Activated naive CD4-positive, alpha-beta T cell treated with anti-CD3 and anti-CD28 coated beads, Interleukin-2, amount 50 U/mL, for 24 hours (primary cell): ENCODE measurements at regions not wholly inside any gene's neighbourhood (a gene's known extent, or its start where the extent isn't known, plus 50 kb on each side); places are given as distances from the start of the nearest gene placed in this dataset.

Experiments used
- H3K27ac Mint-ChIP-seq: one replicate; pipeline ENCODE4 v1.8.0; 2021; ENCODE audit warnings: mild to moderate bottlenecking, mixed read lengths
- H3K27me3 Mint-ChIP-seq: one replicate; pipeline ENCODE4 v1.8.0; 2021; ENCODE audit warnings: mixed read lengths
- H3K36me3 Mint-ChIP-seq: one replicate; pipeline ENCODE4 v1.8.0; 2021; ENCODE audit warnings: mixed read lengths
- H3K4me1 Mint-ChIP-seq: one replicate; pipeline ENCODE4 v1.8.0; 2021; ENCODE audit warnings: mixed read lengths
- H3K4me3 Mint-ChIP-seq: one replicate; pipeline ENCODE4 v1.8.0; 2021; ENCODE audit warnings: mild to moderate bottlenecking, mixed read lengths
- H3K9me3 Mint-ChIP-seq: one replicate; pipeline ENCODE4 v1.8.0; 2021; ENCODE audit warnings: mixed read lengths

DNA sequence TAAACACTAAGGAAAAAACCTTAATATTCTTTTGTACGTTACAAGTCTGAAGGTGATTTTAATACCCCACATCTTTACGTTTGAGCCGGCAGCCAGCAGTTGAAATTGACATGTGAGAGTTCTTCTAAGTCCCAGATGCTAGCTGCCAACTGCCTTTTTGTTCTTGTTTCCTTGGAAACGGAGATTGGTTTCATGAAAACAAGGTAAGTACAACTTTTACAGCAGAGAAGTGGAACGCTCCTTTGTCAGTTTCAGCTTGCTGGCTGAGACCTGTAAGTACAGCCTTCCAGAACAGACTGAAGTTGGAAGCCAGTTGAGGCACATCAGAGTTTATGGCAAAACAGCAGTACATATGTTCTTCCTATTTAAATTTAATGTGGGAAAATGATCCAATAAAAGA lies 1018.4 kb upstream of the ARRDC3 start:
- Mint-ChIP-seq H3K27ac (no peak overlapping the region), H3K27me3 (no peaks in the 10 kb centered on the region), H3K36me3 (no peaks in the 10 kb centered on the region), H3K4me1 (no peaks in the 10 kb centered on the region), H3K4me3 (no peak overlapping the region), H3K9me3 (peaks cover under 1% of the 10 kb centered on the region)

DNA sequence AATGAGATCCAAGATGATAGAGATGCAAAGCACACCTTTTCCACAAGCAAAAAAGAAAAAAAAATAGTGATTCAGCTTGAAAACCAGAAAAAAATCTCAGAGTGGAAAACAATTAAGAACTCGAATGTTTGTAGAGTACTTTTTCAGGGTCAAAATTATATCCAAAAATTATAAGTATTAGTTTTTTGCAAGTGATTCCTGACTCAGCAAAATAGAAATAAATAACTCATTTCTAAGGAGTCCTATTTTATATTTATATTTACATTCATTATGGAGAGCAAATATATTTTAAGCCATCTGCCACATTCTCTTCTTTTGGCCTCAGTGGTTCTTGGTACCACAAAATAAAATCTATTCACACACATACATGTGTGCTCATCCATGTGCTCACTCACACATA lies 1011.8 kb upstream of the ARRDC3 start:
- Mint-ChIP-seq H3K4me1 (no peaks in the 10 kb centered on the region), H3K36me3 (no peaks in the 10 kb centered on the region), H3K9me3 (peaks cover 5% of the 10 kb centered on the region), H3K27ac (no peak overlapping the region), H3K27me3 (no peaks in the 10 kb centered on the region), H3K4me3 (no peak overlapping the region)

DNA sequence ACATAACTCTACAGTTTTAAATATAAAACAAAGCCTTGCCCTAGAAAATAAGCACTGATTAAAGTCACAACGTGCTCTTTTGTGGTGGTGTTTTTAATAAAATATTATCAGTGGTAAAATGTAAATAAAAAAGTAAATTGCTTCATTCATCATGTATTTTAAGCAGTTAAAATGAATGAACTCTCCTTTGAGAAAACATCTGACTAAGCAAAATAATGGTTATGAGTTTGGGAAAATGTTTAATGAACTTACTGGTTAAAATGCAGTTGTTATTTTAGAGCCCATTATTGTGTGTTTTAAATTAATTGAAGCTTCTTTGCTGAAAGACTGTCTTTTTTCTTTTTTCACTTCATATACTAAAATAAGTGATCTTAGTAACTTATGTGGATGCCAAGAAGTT lies 1007.5 kb upstream of the ARRDC3 start:
- Mint-ChIP-seq H3K4me3 (no peak overlapping the region), H3K27ac (no peak overlapping the region), H3K27me3 (no peaks in the 10 kb centered on the region), H3K9me3 (peaks cover 8% of the 10 kb centered on the region), H3K36me3 (no peaks in the 10 kb centered on the region), H3K4me1 (no peaks in the 10 kb centered on the region)

DNA sequence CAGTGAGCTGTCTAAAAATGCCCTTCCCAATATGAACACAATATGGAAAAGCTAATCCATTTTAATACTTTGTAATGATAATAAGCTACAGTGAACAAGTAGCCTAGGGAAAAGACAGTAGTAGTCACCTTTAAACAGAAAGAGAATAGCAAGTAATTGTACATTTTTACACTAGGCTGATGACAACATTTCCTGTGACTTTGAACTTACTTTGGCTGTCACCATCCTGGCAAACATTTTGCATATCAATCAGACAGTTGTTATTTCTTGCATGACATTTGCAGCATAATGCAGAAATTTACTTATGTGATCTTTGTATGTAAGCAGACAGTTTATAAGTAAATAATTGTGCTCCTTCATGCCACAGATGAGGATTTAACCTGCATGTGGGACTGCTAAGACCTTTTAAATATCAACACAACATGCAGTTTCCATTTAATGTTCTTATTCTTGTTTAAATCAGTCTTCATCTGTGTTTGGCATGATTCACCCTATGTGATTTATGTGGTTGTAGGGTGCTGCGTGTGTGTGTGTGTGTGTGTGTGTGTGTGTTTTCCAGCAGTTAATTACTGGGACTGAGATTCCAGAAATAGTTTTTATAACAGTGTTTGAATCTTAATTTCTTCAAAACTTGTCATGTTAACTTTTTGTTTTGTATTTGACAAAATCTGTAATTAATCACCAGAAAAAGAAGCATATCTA lies 997.1 kb upstream of the ARRDC3 start:
- H3K27me3 Mint-ChIP-seq: no peaks in the 10 kb centered on the region
- no peak overlapping the region for H3K27ac Mint-ChIP-seq
- H3K4me1 Mint-ChIP-seq: no peaks in the 10 kb centered on the region
- peaks cover 6% of the 10 kb centered on the region for H3K9me3 Mint-ChIP-seq
- H3K36me3 Mint-ChIP-seq: no peaks in the 10 kb centered on the region
- H3K4me3 Mint-ChIP-seq: no peak overlapping the region

DNA sequence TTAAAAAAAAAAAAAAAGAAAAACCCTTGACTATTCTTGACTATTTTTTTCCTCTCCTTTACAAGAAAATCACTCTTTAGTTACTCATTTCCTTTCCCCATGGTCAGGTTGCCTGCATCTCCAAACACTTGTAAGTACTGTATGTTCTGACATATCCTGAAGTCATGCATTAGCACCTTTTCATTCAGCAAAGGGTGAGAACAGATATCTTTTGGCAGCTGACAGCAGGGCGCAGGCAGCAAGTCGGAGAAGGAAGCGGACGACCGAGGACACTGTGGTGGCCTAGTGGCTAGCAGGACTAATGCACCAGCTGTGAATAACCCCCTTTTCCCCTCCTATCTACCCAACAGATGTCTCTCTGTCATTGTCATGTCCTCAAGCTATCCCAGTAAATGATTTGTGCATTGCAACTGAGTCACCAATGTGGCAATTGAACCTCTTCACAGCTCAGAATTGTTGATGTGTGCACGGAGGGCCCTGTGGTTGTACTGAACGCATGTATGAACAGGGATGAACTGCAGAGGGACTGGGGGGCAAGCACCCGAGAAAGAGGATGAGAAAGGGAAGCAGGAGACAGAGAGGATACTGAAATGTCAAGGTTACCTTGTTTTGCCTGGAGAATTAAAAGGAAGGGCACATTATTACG lies 996.0 kb upstream of the ARRDC3 start:
- no peaks in the 10 kb centered on the region for H3K36me3 Mint-ChIP-seq
- no peak overlapping the region for H3K27ac Mint-ChIP-seq
- H3K9me3 Mint-ChIP-seq: peaks cover 6% of the 10 kb centered on the region
- H3K4me3 Mint-ChIP-seq: no peak overlapping the region
- no peaks in the 10 kb centered on the region for H3K4me1 Mint-ChIP-seq
- H3K27me3 Mint-ChIP-seq: no peaks in the 10 kb centered on the region

DNA sequence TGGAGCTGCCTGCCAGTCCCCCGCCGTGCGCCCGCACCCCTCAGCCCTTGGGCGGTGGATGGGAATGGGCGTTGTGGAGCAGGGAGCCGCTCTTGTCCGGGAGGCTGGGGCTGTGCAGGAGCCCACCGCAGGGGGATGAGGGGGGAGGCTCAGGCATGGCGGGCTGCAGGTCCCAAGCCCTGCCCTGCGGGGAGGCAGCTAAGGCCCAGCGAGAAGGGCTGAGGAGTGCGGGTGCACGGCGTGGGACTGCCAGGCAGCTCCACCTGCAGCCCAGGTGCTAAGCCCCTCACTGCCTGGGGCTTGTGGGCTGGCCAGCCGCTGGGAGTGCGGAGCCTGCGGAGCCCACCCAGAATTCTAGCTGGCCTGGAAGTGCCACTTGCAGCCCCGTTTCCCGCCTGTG lies 991.7 kb upstream of the ARRDC3 start:
- Mint-ChIP-seq H3K36me3 (no peaks in the 10 kb centered on the region), H3K4me3 (no peak overlapping the region), H3K27me3 (no peaks in the 10 kb centered on the region), H3K4me1 (no peaks in the 10 kb centered on the region), H3K9me3 (peaks cover 3% of the 10 kb centered on the region), H3K27ac (no peak overlapping the region)

DNA sequence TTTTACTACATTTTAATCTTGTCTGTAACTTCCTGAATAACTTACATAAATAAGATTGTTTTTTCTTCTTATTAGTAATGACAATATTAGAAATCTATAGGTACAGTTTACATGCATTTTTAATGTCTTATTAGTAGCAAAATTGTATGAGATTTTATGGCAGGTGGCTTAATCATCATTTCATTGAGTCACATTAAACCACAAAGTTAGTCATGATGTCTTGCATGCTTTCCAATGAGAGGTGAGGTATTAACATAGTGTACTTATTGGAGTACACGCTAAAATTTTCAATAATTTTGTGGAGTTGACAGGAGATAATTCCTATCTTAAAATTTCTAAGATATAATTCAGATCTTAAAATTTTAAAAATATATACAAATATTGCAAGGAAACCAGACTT lies 989.6 kb upstream of the ARRDC3 start:
- no peak overlapping the region for H3K4me3 Mint-ChIP-seq
- H3K36me3 Mint-ChIP-seq: no peaks in the 10 kb centered on the region
- H3K27ac Mint-ChIP-seq: no peak overlapping the region
- H3K9me3 Mint-ChIP-seq: peaks cover 8% of the 10 kb centered on the region
- H3K27me3 Mint-ChIP-seq: no peaks in the 10 kb centered on the region
- H3K4me1 Mint-ChIP-seq: no peaks in the 10 kb centered on the region

DNA sequence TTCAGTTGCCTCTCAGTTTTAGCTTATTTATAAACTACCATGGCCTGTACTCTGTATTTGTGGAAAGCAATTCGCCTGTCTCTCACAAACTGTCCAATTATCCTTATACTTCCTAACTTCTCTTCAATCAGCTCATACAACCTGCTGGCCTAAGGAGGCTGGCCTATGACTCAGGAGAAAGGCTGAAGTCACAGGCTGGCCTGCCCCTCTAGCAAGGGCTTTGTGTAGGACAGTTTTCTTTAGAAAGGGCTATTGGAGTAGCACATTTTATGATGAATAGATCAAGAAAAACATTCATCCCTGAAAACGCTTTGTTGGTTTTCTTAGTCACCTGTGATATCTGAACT lies 988.7 kb upstream of the ARRDC3 start:
- Mint-ChIP-seq H3K36me3 (no peaks in the 10 kb centered on the region), H3K4me1 (no peaks in the 10 kb centered on the region), H3K27me3 (no peaks in the 10 kb centered on the region), H3K9me3 (peaks cover 8% of the 10 kb centered on the region), H3K27ac (no peak overlapping the region), H3K4me3 (no peak overlapping the region)

DNA sequence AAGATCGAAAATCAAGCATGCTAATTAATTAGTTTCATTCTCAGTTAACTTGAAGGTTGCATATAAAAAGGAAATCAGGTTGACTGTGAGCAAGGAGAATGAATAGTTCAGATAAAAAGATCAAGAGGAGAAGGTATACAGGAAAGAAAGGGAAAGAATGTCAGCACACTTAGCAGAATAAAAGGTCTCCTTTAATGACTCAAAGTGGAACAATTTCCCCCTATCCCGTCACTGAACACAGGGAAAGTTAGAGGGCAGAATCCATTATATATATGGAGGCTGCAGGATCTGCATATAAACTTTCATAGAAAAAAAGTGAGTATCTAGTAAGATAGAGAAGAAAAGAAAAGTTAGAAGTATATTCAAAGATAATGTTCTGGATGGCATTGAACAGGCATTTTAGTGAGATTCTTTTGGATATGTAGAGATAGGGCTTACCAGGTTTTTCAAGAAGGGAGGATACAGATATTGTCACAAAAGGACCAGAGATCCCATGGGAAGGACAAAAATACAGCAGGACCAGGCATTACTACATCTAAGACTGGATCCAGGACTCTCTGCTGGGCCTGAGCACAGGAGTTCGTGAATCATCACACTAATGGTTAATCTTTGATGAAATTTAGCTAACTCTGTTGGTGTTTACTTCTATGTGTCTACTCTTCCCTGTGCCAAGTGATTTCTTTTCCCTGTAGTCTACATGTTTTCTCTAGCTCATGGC lies 988.2 kb upstream of the ARRDC3 start:
- H3K4me3 Mint-ChIP-seq: no peak overlapping the region
- no peaks in the 10 kb centered on the region for H3K27me3 Mint-ChIP-seq
- H3K4me1 Mint-ChIP-seq: no peaks in the 10 kb centered on the region
- no peak overlapping the region for H3K27ac Mint-ChIP-seq
- peaks cover 8% of the 10 kb centered on the region for H3K9me3 Mint-ChIP-seq
- H3K36me3 Mint-ChIP-seq: no peaks in the 10 kb centered on the region

DNA sequence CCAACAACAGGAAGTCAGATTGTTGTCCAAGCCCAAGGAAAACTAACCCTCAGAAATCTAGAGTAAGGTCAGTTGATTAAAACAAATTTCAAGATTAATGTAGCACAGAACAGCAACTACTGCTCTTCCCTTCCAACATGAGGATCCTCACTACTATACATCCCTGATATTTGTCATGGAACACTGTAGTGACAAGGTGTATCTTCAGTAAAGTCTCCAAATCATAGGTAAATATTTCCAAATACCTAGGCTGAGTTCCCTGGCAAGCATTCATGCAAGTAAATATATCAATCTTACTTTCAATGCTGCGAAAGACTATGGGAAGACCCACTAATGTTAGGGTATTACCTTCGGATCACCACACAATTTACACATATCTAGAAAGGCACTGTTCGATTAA lies 986.9 kb upstream of the ARRDC3 start:
- H3K36me3 Mint-ChIP-seq: no peaks in the 10 kb centered on the region
- H3K27ac Mint-ChIP-seq: no peak overlapping the region
- peaks cover 8% of the 10 kb centered on the region for H3K9me3 Mint-ChIP-seq
- no peak overlapping the region for H3K4me3 Mint-ChIP-seq
- H3K4me1 Mint-ChIP-seq: no peaks in the 10 kb centered on the region
- no peaks in the 10 kb centered on the region for H3K27me3 Mint-ChIP-seq

DNA sequence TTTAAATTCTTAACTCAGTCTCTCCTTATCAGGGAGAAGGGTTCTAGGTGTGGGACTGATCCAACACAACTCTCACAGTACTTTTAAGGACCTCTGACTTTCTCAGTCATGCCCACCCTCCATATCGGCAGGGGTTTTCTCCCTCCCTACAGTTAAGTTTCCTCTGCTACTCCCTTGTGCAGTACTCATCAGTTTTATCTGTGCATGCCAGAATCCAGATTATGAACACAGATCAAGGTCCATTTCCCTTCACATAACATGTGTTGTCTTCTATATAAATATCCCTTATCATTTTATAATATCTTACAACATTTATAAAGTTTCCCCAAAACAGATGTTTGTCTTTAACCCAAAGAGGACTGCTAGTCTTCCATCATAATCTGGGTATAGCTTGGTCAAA lies 986.5 kb upstream of the ARRDC3 start:
- Mint-ChIP-seq H3K36me3 (no peaks in the 10 kb centered on the region), H3K9me3 (peaks cover 8% of the 10 kb centered on the region)

DNA sequence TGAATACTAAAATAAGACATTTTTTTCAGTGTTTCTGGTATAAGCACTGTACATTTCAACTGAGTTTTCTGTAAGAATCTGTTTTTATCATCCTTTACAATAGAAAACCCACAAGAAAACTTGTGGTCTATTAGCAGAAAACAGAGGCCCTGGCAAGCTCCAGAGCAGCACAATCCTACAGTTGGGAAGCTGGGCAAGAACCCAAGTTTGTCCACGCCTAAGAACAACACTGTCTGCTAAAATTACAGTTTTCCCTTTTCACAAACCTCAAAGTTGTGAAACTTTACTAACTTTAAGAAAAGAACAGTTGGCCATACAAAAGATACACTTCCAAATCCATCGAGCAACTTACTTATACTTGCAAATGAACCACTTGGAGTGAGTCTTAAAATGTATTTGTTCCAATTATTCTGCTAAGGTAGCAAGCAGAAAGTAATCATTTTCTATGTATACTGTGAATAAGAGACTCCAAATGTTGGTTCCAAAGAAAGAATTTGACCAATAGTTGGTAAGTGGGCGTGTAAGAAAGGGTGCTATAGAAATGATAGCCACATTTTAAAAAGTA lies 982.0 kb upstream of the ARRDC3 start:
- Mint-ChIP-seq H3K36me3 (no peaks in the 10 kb centered on the region), H3K27ac (no peak overlapping the region), H3K9me3 (peaks cover 7% of the 10 kb centered on the region), H3K27me3 (no peaks in the 10 kb centered on the region), H3K4me3 (no peak overlapping the region), H3K4me1 (no peaks in the 10 kb centered on the region)

More for the DNA sequence above, 986.5 kb upstream of the ARRDC3 start:
- no peak overlapping the region for H3K4me3 Mint-ChIP-seq
- no peaks in the 10 kb centered on the region for H3K27me3 Mint-ChIP-seq
- H3K4me1 Mint-ChIP-seq: no peaks in the 10 kb centered on the region
- no peak overlapping the region for H3K27ac Mint-ChIP-seq

DNA sequence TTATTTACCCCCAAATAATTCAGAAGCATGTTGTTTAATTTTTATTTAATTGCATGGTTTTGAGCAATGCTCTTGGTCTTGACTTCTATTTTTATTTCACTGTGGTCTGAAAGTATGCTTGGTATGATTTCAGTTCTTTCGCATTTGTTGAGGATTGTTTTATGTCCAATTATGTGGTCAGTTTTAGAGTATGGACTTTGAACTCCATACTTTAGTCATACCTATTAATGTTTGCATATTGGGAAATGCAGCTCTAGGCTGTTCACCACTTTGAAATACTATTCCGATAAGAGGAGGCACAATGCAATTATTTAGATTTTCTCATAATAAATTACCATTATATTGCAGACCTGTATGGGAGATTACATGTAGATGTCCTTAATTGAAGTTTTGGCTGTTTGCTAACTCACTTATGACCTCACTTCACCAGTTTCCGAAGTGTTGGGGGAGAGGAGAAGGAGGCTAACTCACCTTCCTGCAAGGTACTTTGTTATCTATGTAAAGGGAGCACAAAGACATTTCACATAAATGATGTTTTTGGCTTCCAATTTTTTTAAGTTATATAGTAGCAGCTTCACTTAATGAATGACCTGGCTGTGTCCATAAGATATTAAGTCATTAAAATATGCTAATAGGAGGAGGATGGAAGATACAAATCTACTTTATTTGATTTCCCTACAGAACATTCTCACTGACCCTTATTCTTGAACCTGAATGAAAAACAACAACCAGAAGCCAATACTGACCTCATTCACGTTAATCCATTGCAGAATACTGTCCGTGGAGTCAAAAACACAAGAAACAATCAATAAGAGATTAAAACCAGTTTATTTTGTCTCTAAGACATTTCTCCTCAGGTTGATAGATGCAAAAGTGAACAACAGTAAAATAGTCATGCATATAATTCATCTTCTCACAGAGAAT lies 970.3 kb upstream of the ARRDC3 start:
- H3K9me3 Mint-ChIP-seq: no peaks in the 10 kb centered on the region
- H3K4me1 Mint-ChIP-seq: no peaks in the 10 kb centered on the region
- no peak overlapping the region for H3K27ac Mint-ChIP-seq
- no peak overlapping the region for H3K4me3 Mint-ChIP-seq
- no peaks in the 10 kb centered on the region for H3K27me3 Mint-ChIP-seq
- no peaks in the 10 kb centered on the region for H3K36me3 Mint-ChIP-seq

DNA sequence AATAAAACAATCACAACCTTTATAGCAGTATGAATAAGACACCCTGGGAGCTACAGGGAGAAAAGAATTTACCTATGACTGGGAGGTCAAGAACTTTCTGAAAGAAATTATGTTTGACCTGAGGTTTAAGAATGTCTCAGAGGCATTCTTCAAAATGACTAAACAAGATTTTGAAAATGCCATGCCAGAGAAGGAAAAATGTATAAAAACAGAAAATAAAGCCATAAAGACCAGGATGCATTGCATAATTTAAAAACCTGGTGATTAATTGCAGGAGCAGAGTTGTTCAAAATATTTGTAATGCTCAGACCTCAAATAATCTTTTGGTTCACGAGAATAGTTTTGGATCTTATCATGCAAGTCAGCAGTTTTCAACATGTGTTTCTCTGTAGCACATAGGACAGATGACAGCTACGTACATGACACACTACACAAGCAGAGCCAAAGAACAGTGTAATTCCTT lies 954.7 kb upstream of the ARRDC3 start:
- Mint-ChIP-seq H3K4me1 (no peaks in the 10 kb centered on the region), H3K9me3 (peaks cover 5% of the 10 kb centered on the region), H3K27ac (no peak overlapping the region)

DNA sequence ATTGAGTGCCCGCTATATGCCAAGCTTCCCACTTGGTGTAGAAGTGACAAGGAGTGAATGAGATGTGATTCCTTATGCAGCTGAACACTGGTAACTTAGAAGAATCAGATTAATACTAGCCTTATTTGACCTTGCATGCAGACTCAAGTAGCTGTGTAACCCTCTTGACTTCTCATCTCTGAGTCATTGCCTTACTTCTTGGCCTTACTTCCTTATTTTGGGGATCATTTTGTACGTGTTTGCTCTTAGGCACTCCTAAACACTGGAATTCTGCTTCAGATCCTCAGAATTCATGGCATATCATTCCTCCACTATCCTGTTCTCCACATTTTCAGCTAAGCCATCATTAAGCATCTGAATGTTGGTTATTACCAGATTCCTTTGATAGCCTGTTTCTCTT lies 948.9 kb upstream of the ARRDC3 start:
- Mint-ChIP-seq H3K9me3 (peaks cover 5% of the 10 kb centered on the region), H3K36me3 (no peaks in the 10 kb centered on the region), H3K27me3 (no peaks in the 10 kb centered on the region), H3K4me1 (no peaks in the 10 kb centered on the region), H3K27ac (no peak overlapping the region), H3K4me3 (no peak overlapping the region)

More for the DNA sequence above, 954.7 kb upstream of the ARRDC3 start:
- Mint-ChIP-seq H3K27me3 (no peaks in the 10 kb centered on the region), H3K4me3 (no peak overlapping the region), H3K36me3 (no peaks in the 10 kb centered on the region)
